Retina (tissue), 1 donor: ENCODE measurements at regions not wholly inside any gene's neighbourhood (a gene's known extent, or its start where the extent isn't known, plus 50 kb on each side); places are given as distances from the start of the nearest gene placed in this dataset.

ENCODE experiments used
- DNase-seq: peaks from one replicate; pipeline ENCODE4 v3.0.0-alpha.2; 2016

- DNase-seq, result no peak
Measured at GRCh38 chr6:168154263-168154917, 75.4 kb upstream of the FRMD1 start.

GRCh38 chr6:168153553-168153952, 74.5 kb upstream of the FRMD1 start:
- DNase-seq, result no peak

- DNase-seq, result no peak
Measured at GRCh38 chr6:168152980-168153379, 74.0 kb upstream of the FRMD1 start.

GRCh38 chr6:168152306-168152963, 73.4 kb upstream of the FRMD1 start:
- DNase-seq, result no peak

- DNase-seq, result peak; percentile 69
Measured at GRCh38 chr6:168150551-168151320, 71.7 kb upstream of the FRMD1 start.

GRCh38 chr6:168149015-168149414, 70.0 kb upstream of the FRMD1 start:
- no peak for DNase-seq

GRCh38 chr6:168148231-168148849, 69.3 kb upstream of the FRMD1 start:
- DNase-seq, result no peak

- peak; percentile 44 for DNase-seq
Measured at GRCh38 chr6:168147205-168147738, 68.3 kb upstream of the FRMD1 start.

- DNase-seq, result no peak
Measured at GRCh38 chr6:168145747-168146596, 67.0 kb upstream of the FRMD1 start.

GRCh38 chr6:168139121-168139520, 60.1 kb upstream of the FRMD1 start:
- no peak for DNase-seq

GRCh38 chr6:168138436-168138835, 59.4 kb upstream of the FRMD1 start:
- no peak for DNase-seq

- no peak for DNase-seq
Measured at GRCh38 chr6:168137024-168137423, 58.0 kb upstream of the FRMD1 start.

GRCh38 chr6:168136622-168137021, 57.6 kb upstream of the FRMD1 start:
- no peak for DNase-seq

GRCh38 chr6:168136001-168136400, 57.0 kb upstream of the FRMD1 start:
- no peak for DNase-seq

- no peak for DNase-seq
Measured at GRCh38 chr6:168134560-168135201, 55.7 kb upstream of the FRMD1 start.

GRCh38 chr6:168133687-168134559, 54.9 kb upstream of the FRMD1 start:
- DNase-seq, result peak; percentile 22

GRCh38 chr6:168133168-168133561, 54.2 kb upstream of the FRMD1 start:
- DNase-seq, result peak; percentile 72

GRCh38 chr6:168132531-168133167, 53.6 kb upstream of the FRMD1 start:
- DNase-seq, result peak; percentile 76

- DNase-seq, result no peak
Measured at GRCh38 chr6:168131464-168132415, 52.7 kb upstream of the FRMD1 start.
